Activated T-cell treated with anti-CD3 and anti-CD28 coated beads for 48 hours (primary cell): ENCODE measurements at regions not wholly inside any gene's neighbourhood (a gene's known extent, or its start where the extent isn't known, plus 50 kb on each side); places are given as distances from the start of the nearest gene placed in this dataset.

Source experiments
- DNase-seq: peaks from one replicate; pipeline ENCODE4 v3.0.0-alpha.2; 2020; ENCODE audit warnings: low read depth

GRCh38 chr9:13487498-13487897, 208.0 kb upstream of the MPDZ start:
- no peak for DNase-seq

- no peak for DNase-seq
Measured at GRCh38 chr9:13487071-13487470, 207.6 kb upstream of the MPDZ start.

- no peak for DNase-seq
Measured at GRCh38 chr9:13485068-13485596, 205.6 kb upstream of the MPDZ start.

GRCh38 chr9:13484186-13484585, 204.7 kb upstream of the MPDZ start:
- DNase-seq, result no peak

GRCh38 chr9:13481274-13481673, 201.8 kb upstream of the MPDZ start:
- no peak for DNase-seq

- DNase-seq, result no peak
Measured at GRCh38 chr9:13480693-13481092, 201.2 kb upstream of the MPDZ start.

GRCh38 chr9:13479096-13479495, 199.6 kb upstream of the MPDZ start:
- DNase-seq, result no peak

GRCh38 chr9:13478639-13479038, 199.1 kb upstream of the MPDZ start:
- no peak for DNase-seq

GRCh38 chr9:13478160-13478559, 198.7 kb upstream of the MPDZ start:
- no peak for DNase-seq

- DNase-seq, result no peak
Measured at GRCh38 chr9:13470836-13471235, 191.3 kb upstream of the MPDZ start.

GRCh38 chr9:13467157-13467556, 187.7 kb upstream of the MPDZ start:
- DNase-seq, result no peak

- no peak for DNase-seq
Measured at GRCh38 chr9:13461414-13461991, 182.0 kb upstream of the MPDZ start.

GRCh38 chr9:13459071-13459470, 179.6 kb upstream of the MPDZ start:
- no peak for DNase-seq

- DNase-seq, result no peak
Measured at GRCh38 chr9:13457795-13458194, 178.3 kb upstream of the MPDZ start.

- no peak for DNase-seq
Measured at GRCh38 chr9:13450723-13451122, 171.2 kb upstream of the MPDZ start.

GRCh38 chr9:13448482-13448881, 169.0 kb upstream of the MPDZ start:
- no peak for DNase-seq

GRCh38 chr9:13447843-13448422, 168.4 kb upstream of the MPDZ start:
- no peak for DNase-seq

- DNase-seq, result no peak
Measured at GRCh38 chr9:13446938-13447842, 167.7 kb upstream of the MPDZ start.

GRCh38 chr9:13446286-13446937, 166.9 kb upstream of the MPDZ start:
- DNase-seq, result no peak

- DNase-seq, result no peak
Measured at GRCh38 chr9:13445103-13445500, 165.6 kb upstream of the MPDZ start.

GRCh38 chr9:13444245-13445102, 165.0 kb upstream of the MPDZ start:
- DNase-seq, result no peak
